Body of pancreas (tissue), 4 donors: ENCODE measurements at regions not wholly inside any gene's neighbourhood (a gene's known extent, or its start where the extent isn't known, plus 50 kb on each side); places are given as distances from the start of the nearest gene placed in this dataset.

Experiments used
- ATAC-seq: fragments of 150-250 bp; one replicate; pipeline ENCODE4 v1.9.1; 2016
- DNase-seq, 4 donors: peaks; one replicate each; pipeline ENCODE4 v3.0.0-alpha.2; 2019
- H3K27ac ChIP-seq, 4 donors: fragments of 200-600 bp; sonication (generic); 1 replicate in 3 of 4; 2 replicates in 1 of 4; pipeline versions ENCODE4 v1.5.1 to v1.6.1; 2016 to 2019; ENCODE audit warnings: mild to moderate bottlenecking in 1 of 4, mixed read lengths in 1 of 4, moderate library complexity in 1 of 4
- H3K27me3 ChIP-seq, 2 donors: fragments of 200-600 bp; sonication (generic); one replicate each; pipeline ENCODE4 v1.6.0; 2016; ENCODE audit warnings: mild to moderate bottlenecking in 1 of 2
- H3K36me3 ChIP-seq, 2 donors: fragments of 200-600 bp; sonication (generic); replicated peaks in 1 of 2; 2 replicates each; pipeline ENCODE4 v1.5.1; 2016; ENCODE audit warnings: low read depth in 2 of 2; ENCODE audit not compliant: insufficient read depth in 1 of 2
- H3K4me1 ChIP-seq: fragments of 200-600 bp; sonication (generic); one replicate; pipeline ENCODE4 v1.6.0; 2016
- H3K4me3 ChIP-seq, 2 donors: fragments of 200-600 bp; sonication (generic); 1 replicate in 1 of 2; 2 replicates in 1 of 2; pipeline ENCODE4 v1.5.1; 2016 to 2019
- H3K9me3 ChIP-seq, 3 donors: fragments of 200-600 bp; sonication (generic); 1 replicate in 2 of 3; 2 replicates in 1 of 3; pipeline ENCODE4 v1.5.1; 2016
- CTCF ChIP-seq, 7 experiments: fragments of 450-650 bp in 4 of 7; fragments of 200-600 bp in 3 of 7; sonication (generic) in 3 of 7; IDR thresholded peaks; one replicate each; pipeline ENCODE4 v1.5.1; 2016 to 2019; ENCODE audit warnings: antibody characterized with exemption in 7 of 7
- POLR2A ChIP-seq, 3 donors: fragments of 450-650 bp; IDR thresholded peaks; one replicate each; pipeline ENCODE4 v1.6.1; 2016; ENCODE audit warnings: antibody characterized with exemption in 3 of 3, mild to moderate bottlenecking in 2 of 3
- WGBS, 2 donors: methylation state at CpG; one replicate each; pipeline ENCODE4 v1.1.5; 2017; 5-methylcytosine and 5-hydroxymethylcytosine counted together
- intact Hi-C: fragments of 100-400 bp; cut with DNase I; formaldehyde crosslinking; loops from one replicate; pipeline ENCODE4 v1.15.1; 2023

GRCh38 chr2:136531731-136532130 is 233.6 kb upstream of the THSD7B start:
- Histone ChIP-seq H3K27ac (no peak overlapping the region), H3K4me3 (no peak overlapping the region), H3K36me3 (no peaks in the 10 kb centered on the region), H3K9me3 (no peaks in the 10 kb centered on the region), H3K27me3 (no peaks in the 10 kb centered on the region), H3K4me1 (no peaks in the 10 kb centered on the region)
- TF ChIP-seq CTCF (IDR thresholded peaks at IDR 0.05), result no peak
- no peak for TF ChIP-seq POLR2A (IDR thresholded peaks at IDR 0.05)
- intact Hi-C loops, result no loop called here
- 0 to 40% methylated on average over 1 to 2 of the region's 2 CpGs for WGBS, 2 donors
- no peak for DNase-seq
- ATAC-seq, result no peak

GRCh38 chr2:136530146-136530545 is 235.2 kb upstream of the THSD7B start:
- ATAC-seq, result no peak
- Histone ChIP-seq H3K27ac (no peak overlapping the region), H3K9me3 (no peaks in the 10 kb centered on the region), H3K4me3 (no peak overlapping the region), H3K27me3 (no peaks in the 10 kb centered on the region), H3K4me1 (no peaks in the 10 kb centered on the region), H3K36me3 (no peaks in the 10 kb centered on the region)
- DNase-seq, result no peak
- intact Hi-C loops, result no loop called here
- TF ChIP-seq CTCF (IDR thresholded peaks at IDR 0.05) (no peak), POLR2A (IDR thresholded peaks at IDR 0.05) (no peak)

- Histone ChIP-seq H3K4me1 (no peaks in the 10 kb centered on the region), H3K4me3 (no peak overlapping the region), H3K27me3 (no peaks in the 10 kb centered on the region), H3K36me3 (no peaks in the 10 kb centered on the region), H3K27ac (no peak overlapping the region), H3K9me3 (no peaks in the 10 kb centered on the region)
- DNase-seq, result no peak
- 2 to 19% methylated on average over 2 of the region's 2 CpGs for WGBS, 2 donors
- TF ChIP-seq CTCF (IDR thresholded peaks at IDR 0.05) (no peak), POLR2A (IDR thresholded peaks at IDR 0.05) (no peak)
- intact Hi-C loops, result no loop called here
- ATAC-seq, result no peak
These were observed 237.8 kb upstream of the THSD7B start for GRCh38 chr2:136527560-136527959.

- DNase-seq, result no peak
- Histone ChIP-seq H3K36me3 (no peaks in the 10 kb centered on the region), H3K4me3 (no peak overlapping the region), H3K4me1 (no peaks in the 10 kb centered on the region), H3K27ac (no peak overlapping the region), H3K9me3 (no peaks in the 10 kb centered on the region), H3K27me3 (no peaks in the 10 kb centered on the region)
- ATAC-seq, result no peak
- intact Hi-C loops, result no loop called here
- no peak for TF ChIP-seq POLR2A (IDR thresholded peaks at IDR 0.05)
- TF ChIP-seq CTCF (IDR thresholded peaks at IDR 0.05), result no peak
- 71 to 72% methylated on average over 6 of the region's 6 CpGs for WGBS, 2 donors
These were observed 242.6 kb upstream of the THSD7B start for GRCh38 chr2:136522724-136523123.

- Histone ChIP-seq H3K4me3 (no peak overlapping the region), H3K9me3 (no peaks in the 10 kb centered on the region), H3K27ac (no peak overlapping the region), H3K36me3 (no peaks in the 10 kb centered on the region), H3K27me3 (no peaks in the 10 kb centered on the region), H3K4me1 (no peaks in the 10 kb centered on the region)
- intact Hi-C loops, result no loop called here
- DNase-seq (no peak), ATAC-seq (no peak)
- no peak for TF ChIP-seq POLR2A (IDR thresholded peaks at IDR 0.05)
- no peak for TF ChIP-seq CTCF (IDR thresholded peaks at IDR 0.05)
- WGBS, 2 donors, result 19 to 22% methylated on average over 2 of the region's 2 CpGs
These were observed 247.6 kb upstream of the THSD7B start for GRCh38 chr2:136517716-136518115.
